Fibroblast of mammary gland (primary cell): ENCODE measurements at regions not wholly inside any gene's neighbourhood (a gene's known extent, or its start where the extent isn't known, plus 50 kb on each side); places are given as distances from the start of the nearest gene placed in this dataset.
"Not testable (repeated sequence)": the region's sequence is repeated elsewhere in the genome, so short reads cannot be mapped to it uniquely, and the experiment has no call there.

Source experiments
- DNase-seq: peaks from one replicate; pipeline ENCODE4 v3.0.0-alpha.2; 2010; ENCODE audit warnings: low read depth
- H3K4me3 ChIP-seq: 2 replicates; pipeline ENCODE4 v1.5.1; 2011; ENCODE audit warnings: low read depth, mild to moderate bottlenecking, low read length, moderate library complexity; ENCODE audit not compliant: control insufficient read depth
- TF ChIP-seq, protein P1 (sequence below): conservative IDR thresholded peaks from 2 replicates; pipeline ENCODE4 v1.5.1; 2011; ENCODE audit warnings: low read depth, low read length, inconsistent platforms; ENCODE audit not compliant: control insufficient read depth, insufficient read depth

DNA sequence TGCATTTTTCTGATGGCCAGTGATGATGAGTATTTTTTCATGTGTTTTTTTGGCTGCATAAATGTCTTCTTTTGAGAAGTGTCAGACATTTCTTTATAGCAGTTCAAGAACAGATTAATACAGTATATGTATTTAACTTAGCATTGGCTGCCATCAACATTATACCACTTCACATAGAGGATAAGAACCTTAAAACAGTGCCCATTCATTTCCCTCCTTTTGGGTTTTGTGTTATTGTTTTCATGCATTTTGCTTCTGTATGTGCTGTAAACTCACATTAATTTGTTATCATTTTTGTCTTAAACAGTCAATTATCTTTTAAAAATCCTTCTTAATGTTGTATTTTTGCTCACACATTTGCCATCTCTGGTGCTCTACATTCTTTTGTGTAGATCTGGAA, 381.6 kb upstream of the DEFB115 start:
- DNase-seq, H3K4me3 ChIP-seq: not testable (repeated sequence)

DNA sequence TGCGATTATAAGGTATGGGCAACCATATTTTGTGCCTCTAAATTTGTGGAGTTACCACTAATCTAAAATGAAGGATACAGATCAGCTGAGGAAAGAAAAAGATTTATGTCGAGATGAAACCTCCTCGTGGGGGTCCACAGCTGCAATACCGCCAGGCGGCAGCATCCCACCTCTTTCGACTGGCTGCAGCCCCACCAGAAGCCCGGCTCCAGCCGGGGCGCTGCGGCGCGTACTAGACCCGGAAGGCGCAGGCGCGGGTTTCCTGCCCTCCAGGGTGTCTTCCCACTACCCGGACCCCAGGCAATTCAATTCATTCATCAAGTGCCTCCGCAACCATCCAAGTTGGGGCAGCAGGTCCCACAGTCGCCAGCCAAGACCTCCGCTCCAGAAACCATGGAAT, 366.1 kb upstream of the DEFB115 start:
- DNase-seq, H3K4me3 ChIP-seq: not testable (repeated sequence)

DNA sequence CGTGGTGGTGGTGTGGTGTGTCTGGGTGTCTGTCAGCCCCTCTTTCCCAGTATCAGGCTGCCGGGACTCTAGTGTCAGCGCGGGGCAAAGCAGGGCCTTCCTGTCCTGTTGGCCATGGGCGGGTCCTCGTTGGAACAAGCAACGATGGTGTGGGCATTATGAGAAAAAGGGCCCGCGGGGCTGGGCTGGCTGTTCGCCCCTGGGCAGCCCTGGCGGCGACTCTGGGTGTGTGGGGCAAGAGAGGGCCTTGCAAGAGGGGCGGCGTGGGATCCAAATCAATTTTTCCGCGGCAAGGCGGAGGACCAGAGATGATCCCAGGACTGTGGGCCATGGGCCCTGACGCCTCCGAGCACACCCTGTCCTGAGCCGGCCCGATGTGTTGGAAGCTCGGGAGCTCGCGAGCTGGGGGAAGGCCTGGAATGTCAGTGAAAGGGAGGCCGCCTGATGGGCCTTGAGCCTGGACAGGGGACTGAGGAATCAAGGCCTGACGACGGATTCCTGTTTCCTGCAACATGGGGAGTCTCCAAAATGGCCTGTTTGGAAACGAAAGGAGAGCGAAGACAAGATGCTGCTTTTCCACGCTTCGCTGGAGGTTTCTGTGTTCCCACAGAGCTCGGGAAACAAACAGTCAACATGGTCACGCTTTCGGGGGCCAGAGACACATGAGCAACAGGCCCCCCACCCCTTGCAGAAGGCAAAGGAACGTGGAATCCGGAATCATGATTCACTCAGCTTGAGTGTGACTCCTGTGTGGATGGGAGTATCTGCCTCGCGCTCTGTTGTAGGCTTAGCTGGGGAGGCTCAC, 364.7 kb upstream of the DEFB115 start:
- DNase-seq, result no peak
- H3K4me3 ChIP-seq, result no peak overlapping the region
- TF ChIP-seq, protein P1, sequence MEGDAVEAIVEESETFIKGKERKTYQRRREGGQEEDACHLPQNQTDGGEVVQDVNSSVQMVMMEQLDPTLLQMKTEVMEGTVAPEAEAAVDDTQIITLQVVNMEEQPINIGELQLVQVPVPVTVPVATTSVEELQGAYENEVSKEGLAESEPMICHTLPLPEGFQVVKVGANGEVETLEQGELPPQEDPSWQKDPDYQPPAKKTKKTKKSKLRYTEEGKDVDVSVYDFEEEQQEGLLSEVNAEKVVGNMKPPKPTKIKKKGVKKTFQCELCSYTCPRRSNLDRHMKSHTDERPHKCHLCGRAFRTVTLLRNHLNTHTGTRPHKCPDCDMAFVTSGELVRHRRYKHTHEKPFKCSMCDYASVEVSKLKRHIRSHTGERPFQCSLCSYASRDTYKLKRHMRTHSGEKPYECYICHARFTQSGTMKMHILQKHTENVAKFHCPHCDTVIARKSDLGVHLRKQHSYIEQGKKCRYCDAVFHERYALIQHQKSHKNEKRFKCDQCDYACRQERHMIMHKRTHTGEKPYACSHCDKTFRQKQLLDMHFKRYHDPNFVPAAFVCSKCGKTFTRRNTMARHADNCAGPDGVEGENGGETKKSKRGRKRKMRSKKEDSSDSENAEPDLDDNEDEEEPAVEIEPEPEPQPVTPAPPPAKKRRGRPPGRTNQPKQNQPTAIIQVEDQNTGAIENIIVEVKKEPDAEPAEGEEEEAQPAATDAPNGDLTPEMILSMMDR, result no peak

DNA sequence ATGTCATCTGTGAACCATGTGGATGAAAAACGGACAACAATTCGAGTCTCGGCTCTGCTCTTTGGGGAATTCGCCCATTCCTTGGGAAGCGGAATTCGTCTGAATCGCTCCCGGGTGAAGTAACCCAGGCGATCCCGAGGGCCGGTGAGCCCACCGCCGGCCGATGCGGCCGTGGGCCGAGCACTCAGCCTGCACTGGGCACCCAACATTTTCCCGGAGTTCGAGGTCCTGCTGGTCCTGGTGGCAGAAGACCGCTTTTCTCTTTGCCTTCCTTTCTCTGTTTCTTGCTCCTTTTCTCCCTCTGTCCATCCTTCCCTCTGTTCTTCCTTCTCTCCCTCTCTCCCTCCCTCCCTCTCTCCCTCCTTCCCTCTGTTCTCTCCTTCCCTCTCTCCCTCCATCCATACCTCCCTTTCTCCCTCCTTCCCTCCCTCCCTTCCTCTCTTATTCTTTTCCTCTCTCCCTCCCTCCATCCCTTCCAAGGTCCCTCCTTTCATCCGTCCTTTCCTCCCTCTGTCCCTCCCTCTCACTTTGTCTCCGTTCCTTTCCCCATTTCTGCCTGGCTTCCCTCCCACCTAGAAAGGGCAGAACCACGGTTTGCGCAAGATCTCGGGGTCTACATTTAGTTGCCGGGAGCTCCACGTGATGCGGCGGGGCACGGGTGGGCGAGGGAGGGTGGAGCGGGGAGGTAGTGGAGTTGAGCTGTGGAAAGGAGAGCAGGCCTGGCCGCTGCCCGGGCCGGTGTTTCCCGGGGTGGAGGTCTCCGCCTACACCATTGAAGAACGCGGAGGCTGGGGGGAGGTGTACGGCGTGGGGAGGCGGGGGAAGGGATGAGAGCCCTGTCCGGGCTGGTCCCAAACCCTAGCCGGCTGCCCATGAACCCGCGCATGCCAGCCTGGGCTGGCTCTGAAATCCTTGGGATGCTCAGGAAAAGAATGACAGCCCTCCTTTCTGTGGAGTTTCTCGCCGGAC, 363.8 kb upstream of the DEFB115 start:
- H3K4me3 ChIP-seq, DNase-seq: not testable (repeated sequence)

DNA sequence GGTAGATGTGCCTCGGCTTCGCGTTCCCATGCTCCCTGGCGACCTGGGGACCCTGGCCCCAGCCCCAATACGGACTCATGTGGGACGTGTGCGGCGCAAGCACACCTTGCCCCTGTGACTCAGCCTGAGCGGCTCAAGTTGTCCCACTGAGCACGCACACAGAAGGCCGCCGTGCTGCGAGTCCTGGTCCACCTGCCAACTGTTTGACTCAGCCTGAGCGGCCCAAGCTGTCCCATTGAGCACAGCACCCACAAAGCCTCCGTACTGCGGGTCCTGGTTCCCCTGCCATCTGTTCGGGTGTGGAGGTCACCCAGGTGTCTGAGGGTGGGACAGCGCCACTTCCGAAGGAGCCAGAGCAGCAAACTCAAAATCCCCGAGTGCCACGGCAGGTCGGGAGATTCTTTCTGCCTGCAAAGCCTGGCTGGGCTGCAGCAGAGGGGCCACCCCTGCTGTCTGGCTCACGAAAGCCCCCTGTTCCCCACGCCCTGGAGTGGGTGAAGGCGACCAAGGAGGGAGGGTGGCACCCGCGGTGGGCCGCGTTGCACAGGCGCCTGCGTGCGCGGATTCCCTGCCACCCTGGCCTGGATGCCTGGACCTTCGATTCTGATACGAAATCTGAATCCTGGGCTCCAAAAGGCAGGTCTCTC, 362.6 kb upstream of the DEFB115 start:
- DNase-seq, H3K4me3 ChIP-seq: not testable (repeated sequence)

DNA sequence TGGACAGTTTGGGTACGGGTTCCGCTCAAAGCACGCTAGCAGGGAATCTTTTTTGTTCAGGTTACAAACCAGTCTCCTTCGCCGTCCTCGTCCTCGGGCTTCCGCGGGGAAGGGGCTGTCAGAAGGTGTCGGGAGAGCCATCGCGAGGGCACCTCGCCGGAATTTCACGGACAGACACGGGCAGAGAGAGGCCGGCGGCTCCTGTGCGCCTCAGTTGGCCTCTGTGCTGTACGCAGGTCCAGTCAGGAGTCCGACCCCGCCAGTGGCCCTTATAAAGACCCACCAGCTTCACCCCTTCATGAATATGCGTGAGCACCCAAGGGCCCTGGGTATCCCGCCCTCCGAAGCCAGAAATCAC, 362.1 kb upstream of the DEFB115 start:
- H3K4me3 ChIP-seq, DNase-seq: not testable (repeated sequence)

DNA sequence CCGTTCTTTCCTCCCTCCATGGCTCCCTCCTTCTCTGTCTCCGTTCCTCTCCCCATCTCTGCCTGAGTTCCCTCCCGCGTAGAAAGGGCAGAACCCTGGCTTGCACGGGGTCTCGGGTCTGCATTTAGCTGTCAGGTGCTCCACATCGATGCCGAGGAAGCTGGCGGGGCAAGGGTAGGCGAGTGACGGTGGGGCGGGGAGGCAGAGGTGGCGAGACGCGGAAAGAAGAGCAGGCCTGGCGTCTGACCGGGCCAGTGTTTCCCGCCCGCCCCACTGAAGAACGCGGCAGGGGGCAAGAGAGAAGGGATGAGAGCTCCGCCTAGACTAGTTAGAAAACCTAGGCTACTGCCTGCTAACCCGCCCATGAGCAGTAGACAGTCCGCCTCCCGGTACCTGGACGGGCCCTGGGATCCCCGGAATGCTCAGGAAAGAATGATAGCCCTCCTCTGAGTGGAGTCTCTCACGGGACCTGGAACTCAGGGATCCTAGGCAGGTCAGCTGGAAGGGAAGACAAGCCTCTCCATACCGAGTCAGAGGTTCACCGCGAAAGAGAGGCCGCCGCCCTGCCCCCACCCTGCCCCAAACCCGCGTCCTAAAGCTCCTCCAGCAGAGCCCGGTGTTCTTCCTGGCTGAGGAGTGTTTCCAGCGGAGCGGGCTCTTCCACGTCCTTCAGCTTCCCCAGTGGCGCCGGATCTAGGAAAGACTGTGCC, 357.9 kb upstream of the DEFB115 start:
- not testable (repeated sequence) for DNase-seq, H3K4me3 ChIP-seq

DNA sequence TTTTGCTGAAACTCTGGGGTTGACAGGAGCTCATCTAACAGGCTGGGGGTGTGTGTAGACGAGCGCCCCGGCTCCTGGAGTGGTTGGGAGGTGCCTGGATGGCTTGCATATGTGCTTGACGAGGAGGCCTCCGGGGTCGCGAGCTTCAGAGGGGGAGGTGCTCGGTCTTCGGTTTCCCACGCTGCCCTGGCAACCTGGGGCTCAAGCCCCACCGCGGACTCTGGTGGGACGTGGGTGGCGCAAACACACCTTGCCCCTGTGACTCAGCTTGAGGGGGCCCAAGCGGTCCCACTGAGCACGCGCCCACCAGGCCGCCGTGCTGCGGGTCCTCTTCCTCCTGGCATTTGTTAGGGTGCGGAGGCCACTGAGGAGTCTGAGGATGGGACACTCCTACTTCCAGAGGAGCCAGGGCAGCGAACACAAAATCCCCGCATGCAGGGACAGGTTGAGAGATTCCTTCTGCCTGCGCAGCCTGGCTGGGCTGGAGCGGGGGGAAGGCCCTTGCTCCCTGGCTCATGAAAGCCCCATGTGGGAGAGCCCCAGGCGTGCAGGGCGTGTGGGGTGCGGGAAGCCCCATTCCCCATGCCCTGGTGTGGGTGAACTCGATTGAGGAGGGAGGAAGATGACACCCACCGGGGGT, 357.3 kb upstream of the DEFB115 start:
- H3K4me3 ChIP-seq, DNase-seq: not testable (repeated sequence)

DNA sequence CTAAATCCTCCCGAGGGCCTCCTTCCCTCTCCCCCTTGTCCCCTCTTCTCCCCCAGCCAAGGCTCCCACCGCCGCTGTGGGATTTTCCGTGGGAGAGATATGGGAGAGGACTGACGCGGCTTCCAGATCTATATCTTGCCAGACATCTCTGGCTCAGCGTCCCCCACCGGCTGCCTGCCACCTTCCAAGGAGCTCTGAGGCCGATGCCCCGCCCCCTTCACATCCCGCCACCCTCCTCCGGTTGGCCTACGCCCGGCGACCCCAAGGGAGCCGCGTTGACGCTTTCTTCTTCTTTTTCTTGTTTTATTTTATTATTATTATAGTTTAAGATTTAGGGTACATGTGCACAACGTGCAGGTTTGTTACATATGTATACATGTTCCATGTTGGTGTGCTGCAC, 352.2 kb upstream of the DEFB115 start:
- not testable (repeated sequence) for DNase-seq, H3K4me3 ChIP-seq

DNA sequence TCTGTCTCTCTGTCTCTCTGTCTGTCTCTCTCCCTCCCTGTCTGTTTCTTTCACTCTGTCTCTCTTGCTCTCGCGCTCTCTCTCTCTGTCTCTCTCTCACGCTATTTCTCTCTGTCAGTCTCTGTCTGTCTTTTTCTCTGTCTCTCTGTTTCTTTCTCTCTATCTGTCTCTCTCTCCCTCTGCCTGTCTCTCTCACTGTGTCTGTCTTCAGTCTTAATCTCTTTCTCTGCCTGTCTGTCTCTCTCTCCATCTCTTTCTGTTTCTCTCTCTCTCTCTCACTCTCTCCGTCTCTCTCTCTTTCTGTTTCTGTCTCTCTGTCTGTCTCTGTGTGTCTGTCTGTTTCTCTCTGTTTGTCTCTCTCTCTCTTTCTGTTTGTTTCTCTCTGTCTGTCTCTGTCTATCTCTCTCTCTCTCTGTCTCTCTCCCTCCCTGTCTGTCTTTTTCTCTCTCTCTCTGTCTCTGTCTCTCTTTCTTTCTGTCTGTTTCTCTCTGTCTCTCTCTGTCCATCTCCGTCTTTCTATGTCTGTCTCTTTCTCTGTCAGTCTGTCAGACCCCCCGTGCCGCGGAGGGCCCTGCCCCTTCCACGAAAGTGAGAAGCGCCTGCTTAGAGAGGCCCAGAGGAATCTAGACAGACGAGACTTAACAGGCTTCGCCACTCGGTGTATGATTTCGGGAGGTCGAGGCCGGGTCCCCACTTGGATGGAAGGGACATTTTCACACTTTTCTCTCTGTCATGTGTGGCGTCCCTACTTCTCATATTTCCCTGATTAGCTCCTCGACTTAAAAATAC, 346.3 kb upstream of the DEFB115 start:
- H3K4me3 ChIP-seq, result no peak overlapping the region
- TF ChIP-seq, protein P1, result no peak
- DNase-seq, result no peak

DNA sequence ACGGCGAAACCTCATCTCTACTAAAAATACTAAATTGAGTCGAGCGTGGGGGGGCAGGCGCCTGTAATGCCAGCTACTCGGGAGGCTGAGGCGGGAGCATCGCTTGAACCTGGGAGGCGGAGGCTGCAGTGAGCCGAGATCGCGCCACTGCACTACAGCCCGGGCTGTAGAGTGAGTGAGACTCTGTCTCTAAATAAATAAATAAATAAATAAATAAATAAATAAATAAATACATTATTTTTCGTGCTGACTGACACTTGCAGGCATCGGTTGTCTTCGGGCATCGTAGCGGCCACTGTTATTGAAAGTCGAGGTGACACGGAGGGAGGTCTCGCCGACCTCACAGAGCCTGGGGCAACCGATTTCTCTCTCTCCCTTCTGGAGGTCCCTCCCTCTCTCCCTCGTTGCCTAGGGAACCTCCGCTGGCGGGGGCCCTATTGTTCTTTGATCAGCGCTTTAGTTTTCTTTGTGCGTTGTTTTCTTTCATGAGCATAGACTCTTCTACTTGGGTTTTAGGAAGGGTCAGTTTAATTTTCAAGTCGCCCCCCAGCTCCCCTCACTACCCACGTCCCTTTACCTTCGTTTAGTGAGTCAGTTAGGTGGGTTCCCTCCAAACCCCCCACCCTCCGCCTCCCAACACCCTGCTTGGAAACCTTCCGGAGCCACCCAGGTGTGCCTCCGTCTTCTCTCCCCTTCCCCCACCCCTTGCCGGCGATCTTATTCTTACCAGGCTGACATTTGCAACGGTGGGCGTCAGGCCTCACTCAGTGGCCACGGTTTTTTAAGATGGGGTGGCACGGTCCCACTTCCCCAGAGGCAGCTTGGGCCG, 345.4 kb upstream of the DEFB115 start:
- not testable (repeated sequence) for DNase-seq, H3K4me3 ChIP-seq

DNA sequence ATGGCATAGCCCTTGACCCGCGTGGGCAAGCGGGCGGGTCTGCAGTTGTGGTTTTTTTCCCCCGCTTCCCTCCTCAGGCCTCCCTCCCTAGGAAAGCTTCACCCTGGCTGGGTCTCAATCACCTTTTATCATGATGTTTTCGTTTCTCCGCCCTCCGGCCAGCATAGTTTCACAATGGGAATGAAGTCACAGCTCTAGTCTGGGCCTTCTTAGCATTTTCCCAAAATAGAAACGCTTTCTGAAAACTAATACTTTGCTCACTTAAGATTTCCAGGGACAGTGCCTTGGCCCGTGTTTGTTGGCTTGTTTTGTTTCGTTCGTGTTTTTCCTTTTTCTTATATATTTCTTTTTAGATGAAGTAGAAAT, 344.8 kb upstream of the DEFB115 start:
- not testable (repeated sequence) for H3K4me3 ChIP-seq
- DNase-seq, result peak; percentile 12

DNA sequence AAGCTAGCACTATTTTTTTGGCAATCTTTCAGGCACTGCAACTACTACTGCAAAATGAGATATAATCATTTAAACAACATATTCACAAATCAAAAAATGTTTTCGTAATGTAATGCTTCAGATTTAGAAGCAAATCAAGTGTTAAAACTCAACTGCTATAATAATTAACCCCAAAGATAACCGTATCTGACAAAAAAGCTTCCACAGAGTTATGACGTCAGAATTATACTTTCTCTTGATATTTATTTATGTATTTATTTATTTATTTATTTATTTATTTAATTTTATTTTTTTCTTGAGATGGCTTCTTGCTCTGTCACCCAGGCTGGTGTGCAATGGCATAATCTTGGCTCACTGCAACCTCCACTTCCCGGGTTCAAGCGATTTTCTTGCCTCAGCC, 341.1 kb upstream of the DEFB115 start:
- not testable (repeated sequence) for H3K4me3 ChIP-seq, DNase-seq
